HG03095 (cell line): ENCODE measurements at regions not wholly inside any gene's neighbourhood (a gene's known extent, or its start where the extent isn't known, plus 50 kb on each side); places are given as distances from the start of the nearest gene placed in this dataset.

Source experiments
- ATAC-seq: cut with Tn5 transposase; IDR thresholded peaks from one replicate; pipeline ENCODE4 v1.9.1; 2021; ENCODE audit warnings: moderate library complexity; ENCODE audit not compliant: unreplicated experiment

DNA sequence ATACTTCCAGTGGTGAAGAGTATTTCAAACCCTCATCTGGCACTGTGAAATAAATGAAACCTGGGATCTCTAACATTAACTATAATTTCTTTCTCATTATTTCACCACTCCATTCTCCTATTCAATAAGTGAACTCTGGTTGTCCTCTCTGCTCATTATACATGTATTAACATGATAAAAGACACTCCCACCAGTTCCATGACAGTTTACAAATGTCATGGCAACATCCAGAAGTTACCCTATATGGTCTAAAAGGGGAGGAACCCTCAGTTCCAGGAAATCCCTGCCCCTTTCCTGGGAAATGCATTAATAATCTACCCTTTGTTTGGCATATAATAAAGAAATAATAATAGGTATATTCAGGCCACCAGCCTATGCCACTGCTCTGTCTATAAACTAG is 62.7 kb upstream of the BRINP3 start:
- ATAC-seq = no peak

DNA sequence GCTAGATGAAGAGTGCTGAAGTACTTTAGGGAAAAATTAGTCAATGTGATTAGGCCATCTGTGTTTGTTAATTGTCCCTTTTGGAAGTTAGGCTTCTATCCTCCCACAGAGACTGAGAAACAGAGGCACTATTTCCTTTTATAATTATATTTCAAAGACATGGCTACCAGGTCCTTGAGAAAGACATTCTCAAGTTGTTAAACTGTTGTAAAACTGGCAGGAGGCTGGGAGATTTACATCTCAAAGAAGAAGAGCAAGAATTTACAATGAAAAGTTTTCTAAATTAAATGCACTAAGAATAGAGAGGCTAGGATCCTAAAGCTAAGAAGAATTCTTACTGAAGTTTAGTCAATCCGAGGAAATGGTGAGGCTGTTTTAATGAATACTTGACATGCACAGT is 74.0 kb upstream of the BRINP3 start:
- ATAC-seq = no peak

DNA sequence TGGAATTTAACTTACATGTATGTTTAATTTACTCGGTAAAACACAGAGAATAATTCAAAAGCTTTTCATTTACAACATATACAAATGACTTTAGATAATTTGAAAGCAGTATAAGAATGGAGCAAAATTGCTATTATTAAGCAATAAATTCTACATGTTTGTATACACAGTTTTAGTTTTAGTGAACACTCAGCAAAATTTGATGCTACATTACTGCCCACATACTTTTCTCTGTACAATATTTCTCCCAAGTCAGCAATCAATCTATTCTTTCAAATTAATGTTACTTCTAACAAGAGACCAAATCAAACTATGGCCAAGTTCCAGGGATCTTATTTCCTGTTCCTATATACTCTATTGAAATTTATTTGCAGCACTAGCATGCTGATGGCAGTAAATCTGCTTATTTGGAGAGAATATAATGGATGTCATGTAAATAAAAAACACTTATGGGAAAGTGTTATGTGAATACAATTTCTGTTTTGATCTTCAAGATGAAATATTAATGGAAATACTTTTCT is 82.6 kb upstream of the BRINP3 start:
- no peak for ATAC-seq

DNA sequence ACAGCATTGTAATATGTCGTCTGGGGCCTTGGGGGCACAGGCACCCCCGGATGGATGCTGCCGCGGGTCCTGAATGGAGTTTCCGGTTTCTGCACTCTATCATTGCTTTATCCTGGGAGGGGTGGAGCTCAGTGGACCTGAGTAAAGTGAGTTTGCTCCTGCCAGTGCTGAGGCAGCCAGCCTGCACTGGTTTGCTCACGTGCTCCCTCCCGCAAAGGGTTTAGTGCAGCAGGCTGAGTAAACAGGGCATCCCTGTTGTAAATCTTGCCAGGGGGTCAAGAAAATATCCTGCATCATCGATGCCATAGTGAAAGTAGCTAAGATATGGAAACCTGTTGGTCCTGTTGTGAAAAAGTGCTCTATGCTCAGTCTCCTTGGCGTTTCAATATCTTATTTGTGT is 85.6 kb upstream of the BRINP3 start:
- no peak for ATAC-seq

DNA sequence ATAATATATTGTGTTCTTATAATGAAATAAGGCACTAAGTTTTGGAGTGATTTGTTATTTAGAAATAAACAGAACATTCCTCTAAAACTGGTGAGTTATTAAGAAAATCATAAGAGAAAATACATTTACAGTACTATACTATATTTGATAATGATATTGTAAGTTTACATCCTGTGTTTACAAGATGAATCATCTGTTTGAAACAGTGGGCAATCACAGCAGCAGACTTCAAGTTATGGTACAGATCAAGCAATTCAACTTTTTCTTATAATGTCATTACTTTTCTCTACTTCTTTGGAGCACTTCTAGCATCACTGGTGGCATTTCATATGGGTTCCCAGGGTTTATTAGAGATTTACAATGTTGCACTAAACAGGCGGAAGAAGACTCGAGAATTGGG is 86.5 kb upstream of the BRINP3 start:
- no peak for ATAC-seq

DNA sequence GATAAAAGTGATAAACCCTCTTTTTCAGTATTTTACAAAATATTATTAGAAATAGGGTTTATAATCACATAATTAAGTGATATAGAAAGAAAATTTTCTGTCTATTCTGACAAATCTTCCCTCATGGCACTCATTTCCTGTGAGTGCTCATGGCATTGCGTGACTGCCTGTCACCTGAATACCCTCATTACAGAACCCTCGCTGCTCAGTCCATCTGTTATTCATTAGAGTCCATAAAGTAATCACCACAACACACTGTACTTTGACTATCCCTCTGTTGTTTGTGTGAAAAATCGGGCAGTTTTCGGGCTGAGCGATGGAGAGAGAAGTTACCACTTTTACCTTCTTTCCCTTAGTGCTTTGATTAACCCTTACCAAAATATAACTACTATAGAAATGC is 100.4 kb upstream of the BRINP3 start:
- ATAC-seq = no peak

DNA sequence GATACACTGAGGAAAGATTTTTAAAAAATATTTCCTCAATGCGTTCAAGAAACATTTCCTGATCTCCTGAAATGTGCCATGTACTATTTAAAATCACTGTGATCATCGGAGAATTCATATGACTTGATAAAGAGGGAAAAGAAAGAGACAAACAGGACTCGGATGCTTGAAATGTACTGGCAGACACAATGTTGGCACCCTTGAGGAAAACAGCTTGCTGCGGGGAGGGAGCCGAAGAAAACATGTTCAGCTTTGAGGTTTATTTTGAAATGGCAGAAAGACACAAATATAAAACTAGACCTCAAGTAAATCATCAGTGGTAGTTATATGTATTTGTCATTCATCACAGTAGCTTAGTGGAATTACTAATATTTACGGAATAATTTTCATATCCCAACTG is 100.9 kb upstream of the BRINP3 start:
- no peak for ATAC-seq

DNA sequence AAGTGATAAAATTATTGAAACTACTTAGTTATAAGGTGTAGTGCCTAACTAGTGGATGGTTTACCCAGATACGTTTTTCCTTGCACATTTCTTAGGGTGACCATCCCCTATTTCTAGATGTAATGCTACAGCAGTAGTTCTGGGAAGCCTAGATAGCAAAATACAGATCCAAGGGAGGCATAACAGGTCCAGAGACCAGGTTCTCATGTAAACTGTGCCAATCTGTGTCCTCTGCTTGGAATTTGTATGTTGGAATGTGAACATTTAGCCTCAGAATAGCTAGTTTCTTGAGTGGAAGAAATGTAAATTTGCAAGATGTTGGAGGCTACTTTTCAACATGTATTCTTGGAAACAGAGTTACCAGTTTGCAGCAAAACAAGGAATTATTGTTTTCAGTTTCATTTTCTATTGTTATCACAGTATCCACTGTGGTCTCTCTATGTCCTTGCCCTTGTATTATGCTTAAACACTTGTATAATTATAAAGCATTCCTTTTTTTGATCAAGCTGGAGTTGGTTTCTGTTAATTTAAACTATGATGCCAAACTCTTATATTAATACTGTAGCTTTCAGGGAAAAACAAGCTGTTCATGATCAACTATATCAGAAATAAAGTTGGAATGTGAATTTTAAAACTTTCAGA is 102.0 kb upstream of the BRINP3 start:
- ATAC-seq = no peak

DNA sequence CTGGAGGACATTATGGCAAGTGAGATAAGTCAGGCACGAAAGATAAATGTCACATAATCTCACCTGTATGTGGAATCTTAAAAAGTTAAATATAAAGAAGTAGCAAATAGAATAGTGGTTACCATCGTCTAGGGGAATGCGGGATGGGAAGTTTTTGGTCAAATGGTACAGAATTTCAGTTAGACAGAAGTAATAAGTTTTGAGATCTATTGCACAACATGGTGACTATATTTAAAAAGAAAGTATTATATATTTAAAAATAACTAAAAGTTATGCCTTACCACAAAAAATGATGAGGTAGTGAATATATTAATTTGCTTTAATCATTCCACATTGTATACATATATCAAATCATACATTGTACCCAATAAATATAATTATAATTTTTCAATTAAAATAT is 106.2 kb upstream of the BRINP3 start:
- ATAC-seq = no peak

DNA sequence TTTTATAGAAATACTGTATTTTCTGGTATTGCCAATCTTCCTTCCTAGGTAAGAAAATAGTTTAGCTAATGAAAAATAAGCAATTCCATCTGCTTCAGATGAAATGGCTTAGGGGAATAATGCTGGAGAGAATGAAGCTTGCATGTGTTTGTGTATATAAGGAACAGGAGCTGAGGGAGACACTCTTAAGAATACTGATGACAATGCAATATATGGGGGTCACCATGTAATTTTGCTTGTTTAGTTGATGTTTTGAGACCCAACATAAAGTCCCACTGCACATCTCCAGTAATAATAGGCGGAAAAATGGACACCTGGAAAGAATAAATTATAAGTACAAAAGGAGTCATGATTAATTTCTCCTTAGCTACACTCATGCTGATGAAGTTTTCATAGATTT is 110.8 kb upstream of the BRINP3 start:
- ATAC-seq = no peak

DNA sequence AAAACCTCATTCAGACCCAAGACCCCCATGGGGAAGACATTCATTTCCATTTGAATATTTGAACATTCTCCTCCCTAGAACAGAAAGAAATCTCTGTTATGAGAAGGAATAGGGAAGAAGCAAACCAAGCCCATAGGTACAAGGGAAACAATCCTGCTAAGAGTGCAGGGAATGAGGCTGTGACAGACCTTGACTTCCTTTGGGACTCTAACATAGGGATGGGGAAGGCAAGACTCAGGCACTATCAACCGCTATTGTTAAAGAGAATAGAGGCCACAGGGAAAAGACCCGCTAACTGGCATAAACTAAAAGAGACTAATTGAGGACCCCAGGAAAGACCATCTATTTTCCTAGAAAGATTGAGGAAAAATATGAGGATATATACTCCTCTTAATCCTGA is 117.8 kb upstream of the BRINP3 start:
- ATAC-seq = no peak

DNA sequence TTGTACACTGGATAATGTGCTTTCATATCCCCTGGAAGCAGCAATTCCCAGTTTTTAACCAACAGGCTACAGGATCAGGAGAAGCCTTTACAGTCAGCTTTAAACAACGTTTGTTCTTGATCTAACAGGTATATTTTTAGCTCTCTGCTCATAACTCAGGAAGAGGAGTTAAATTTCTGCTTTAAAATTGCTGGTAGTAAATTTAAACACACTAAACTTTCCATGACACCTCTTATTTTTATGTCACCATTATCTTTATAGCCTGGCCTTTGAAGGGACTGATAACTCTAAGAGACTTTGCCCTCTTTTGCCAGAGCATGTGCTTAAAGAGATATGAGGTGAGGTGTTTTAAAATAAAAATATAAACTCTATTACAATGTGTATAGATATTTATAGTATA is 119.6 kb upstream of the BRINP3 start:
- ATAC-seq = no peak

DNA sequence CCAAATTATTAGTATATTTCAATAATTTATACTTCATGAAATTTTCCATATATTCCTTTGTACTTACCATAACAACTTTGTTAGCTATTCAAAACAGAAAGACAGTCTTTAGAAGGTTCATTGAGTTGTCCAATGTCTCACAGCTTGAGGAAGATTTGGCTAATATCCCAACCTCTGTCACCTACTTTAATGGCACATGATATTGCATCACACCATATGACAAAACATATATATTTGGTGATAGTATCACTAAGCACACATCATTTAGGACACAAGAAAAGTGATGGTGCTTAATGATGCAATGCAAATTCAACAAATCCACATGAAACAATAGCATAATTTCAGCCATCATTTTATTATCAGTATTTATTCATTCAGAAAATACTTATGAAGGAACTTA is 122.0 kb upstream of the BRINP3 start:
- ATAC-seq = no peak

DNA sequence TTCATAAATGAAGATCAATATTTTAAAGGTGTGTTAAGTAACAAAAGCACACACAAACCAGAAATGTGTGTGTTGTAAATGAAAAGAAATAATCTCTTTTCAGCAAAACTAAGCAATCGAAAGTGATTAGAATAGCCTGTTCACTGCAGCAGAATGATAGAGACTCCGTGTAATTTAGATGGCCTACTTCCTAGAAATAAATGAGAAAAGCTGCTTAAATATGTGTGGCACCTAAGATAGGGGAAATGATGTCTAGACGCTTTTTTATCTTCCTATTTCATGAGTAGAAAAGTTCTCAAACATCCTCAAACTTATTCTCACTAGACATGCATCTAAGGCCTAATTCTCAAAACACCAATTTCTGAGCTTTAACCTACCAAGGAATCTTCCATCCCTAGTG is 124.7 kb upstream of the BRINP3 start:
- ATAC-seq = no peak

DNA sequence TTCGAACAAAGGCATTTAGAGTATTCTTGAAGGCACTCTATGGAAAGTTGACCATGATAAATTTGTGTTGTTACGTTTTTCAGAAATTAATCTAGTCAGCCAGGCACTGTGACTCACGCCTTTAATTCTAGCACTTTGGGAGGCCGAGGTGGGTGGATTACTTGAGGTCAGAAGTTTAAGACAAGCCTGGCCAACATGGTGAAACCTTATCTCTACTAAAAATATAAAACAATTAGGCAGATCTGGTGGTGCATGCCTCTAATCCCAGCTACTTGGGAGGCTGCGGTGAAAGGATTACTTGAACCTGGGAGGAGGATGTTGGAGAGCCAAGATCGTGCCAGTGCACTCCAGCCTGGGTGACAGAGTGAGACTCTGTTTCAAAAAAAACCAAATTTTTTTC is 130.6 kb upstream of the BRINP3 start:
- ATAC-seq = no peak

DNA sequence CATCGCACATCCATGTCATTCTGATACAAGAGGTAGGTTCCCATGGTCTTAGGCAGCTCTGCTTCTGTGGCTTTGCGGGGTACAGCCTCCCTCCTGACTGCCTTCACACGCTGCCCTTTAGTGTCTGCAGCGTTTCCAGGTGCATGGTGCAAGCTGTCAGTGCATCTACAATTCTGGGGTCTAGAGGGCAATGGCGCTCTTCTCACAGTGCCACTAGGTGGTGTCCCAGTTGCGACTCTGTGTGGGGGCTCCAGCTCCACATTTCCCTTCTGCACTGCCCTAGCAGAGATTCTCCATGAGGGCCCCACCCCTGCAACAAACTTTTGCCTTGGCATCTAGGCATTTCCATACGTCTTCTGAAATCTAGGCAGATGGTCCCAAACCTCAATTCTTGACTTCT is 138.2 kb upstream of the BRINP3 start:
- ATAC-seq = no peak

DNA sequence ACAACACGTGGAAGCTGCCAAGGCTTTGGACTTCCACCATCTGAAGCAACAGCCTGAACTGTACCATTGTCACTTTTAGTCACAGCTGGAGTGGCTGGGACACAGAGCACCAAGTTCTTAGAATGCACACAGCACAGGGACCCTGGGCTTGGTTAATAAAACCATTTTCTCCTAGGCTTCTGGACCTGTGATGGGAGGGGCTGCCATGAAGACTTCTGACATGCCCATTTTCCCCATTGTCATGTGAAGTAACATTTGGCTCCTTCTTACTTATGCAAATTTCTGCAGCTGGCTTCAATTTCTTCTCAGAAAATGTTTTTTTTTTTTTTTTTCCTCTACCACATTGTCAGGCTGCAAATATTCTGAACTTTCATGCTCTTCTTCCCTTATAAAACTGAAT is 138.6 kb upstream of the BRINP3 start:
- no peak for ATAC-seq

DNA sequence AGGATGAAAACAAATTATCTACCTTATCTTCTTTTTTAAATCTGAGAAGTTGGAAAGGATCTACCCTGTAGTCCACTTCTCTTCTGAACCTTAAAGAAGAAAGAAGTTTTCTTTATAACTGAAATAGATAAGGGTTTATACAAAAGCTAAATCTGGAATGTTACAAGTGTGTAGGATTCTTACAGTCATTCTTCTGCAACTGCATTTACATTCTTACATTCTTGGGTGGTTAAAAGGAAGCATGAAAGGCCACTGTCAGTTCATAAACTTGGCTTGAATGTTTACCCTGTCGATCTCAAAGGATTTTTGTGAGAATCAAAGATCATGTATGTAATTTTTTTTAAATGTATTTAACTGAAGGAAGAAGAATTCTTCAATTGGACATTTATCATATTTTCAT is 142.1 kb upstream of the BRINP3 start:
- no peak for ATAC-seq

DNA sequence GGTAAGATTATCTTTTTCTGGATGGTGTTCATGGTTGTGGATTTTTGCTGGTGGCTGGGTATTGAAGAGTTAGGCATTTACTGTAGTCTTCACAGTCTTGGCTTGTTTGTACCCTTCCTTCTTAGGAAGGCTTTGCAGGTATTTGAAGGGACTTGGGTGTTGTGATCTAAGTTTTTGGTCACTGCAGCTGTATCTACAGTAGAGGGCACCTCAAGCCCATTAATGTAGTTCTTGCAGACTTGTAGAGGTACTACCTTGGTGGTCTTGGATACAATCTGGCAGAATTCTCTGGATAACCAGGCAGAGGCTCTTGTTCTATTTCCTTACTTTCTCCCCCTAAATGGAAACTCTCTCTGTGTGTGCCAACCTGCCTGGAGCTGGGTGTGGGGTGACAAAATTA is 155.8 kb upstream of the BRINP3 start:
- ATAC-seq = no peak

DNA sequence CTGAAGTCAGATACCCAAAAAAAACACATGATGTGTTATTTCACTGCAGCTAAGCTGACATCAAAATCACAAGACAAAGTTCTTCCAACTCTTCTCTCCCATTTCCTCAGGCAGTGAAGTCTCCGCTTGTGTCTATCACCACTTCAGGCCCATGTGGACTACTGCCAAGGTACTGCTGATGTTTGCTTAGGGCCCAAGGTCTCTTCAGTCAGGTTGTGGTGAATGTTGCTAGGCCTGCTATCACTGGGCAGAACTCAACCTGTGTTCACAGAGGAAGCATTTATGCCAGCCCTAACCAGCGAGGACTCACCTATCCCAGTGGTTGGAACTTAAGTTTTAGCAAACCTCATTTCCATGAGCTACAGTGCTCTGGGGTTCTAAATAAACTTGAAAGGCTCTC is 156.5 kb upstream of the BRINP3 start:
- ATAC-seq = no peak

DNA sequence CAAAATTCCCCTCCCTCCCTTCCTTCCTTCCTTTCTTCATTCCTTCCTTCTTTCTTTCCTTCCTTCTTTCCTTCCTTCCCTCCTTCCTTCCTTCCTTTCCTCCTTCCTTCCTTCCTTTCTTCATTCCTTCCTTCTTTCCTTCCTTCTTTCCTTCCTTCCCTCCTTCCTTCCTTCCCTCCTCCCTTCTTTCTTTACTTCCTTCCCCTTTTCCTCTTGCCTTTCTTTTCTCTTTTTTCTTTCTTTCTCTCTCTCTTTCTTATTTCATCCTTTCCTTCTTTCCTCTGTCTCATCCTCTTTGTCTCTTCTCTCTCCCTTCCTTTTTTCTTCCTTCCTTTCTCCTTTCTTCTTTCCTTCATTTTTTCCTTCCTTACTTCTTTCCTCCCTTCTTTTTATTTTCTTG is 171.9 kb upstream of the BRINP3 start:
- ATAC-seq = no peak

DNA sequence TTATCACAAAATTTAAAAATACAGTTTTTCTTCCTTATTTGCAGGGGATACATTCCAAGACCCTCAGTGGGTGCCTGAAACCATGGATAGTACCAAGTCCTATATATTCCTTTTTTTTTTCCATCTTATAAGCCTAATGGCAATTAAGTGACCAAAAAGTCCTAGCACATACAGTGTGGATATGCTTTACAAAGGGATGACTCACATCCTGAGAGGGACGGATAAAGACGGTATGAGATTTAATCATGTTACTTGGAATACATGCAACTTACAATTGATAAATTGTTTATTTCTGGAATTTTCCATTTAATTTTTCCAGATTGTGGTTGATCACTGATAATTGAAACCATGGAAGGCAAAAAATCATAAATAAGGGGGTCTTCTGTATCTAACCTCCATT is 181.2 kb upstream of the BRINP3 start:
- no peak for ATAC-seq

DNA sequence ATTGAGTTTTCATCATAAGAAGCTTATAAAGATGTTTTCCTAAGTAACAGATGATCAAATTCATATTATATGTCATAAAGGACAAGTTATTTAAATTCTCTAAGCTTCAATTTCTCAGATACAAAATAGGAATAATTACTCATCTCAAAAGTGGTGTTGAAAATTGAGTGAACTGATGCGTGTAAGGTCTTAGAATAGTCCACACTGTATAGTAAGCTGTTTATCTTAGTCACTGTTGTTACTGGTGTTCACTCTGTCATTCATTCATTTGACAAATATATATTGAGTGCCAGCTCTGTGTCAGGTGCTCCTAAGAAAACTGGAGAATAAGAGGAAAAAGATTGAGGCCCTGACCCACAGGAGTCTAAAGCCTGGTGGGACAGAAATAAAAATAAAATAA is 186.3 kb upstream of the BRINP3 start:
- no peak for ATAC-seq

DNA sequence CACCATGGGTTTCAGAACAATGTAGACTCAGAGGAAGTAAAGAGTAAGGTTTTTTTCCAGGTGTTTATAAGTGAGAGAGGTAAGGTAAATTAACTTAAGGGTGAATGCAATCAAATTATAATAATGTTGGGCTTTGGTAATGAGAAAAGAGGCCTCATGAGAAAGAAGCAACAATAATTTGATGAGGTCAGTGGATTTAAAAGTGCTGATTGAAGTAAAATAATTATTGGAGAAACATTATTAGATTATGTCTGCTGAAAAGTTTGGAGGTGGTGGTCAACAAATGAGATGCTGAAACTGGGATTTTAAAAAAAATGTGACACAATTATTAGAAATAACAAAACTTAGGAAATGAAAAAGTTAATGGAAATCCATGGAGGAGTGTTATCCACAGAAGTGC is 187.4 kb upstream of the BRINP3 start:
- no peak for ATAC-seq
